ENCODE measurements at regions not wholly inside any gene's neighbourhood (a gene's known extent, or its start where the extent isn't known, plus 50 kb on each side); places are given as distances from the start of the nearest gene placed in this dataset.

- WGBS, result 89% methylated on average over 5 of the region's 5 CpGs
- H3K4me3 ChIP-seq (ENCODE audit: low read length in 2 of 2), result no peak overlapping the region
- H3K27ac ChIP-seq (ENCODE audit: low read depth in 1 of 2, low read length in 1 of 2), result no peak overlapping the region
- no peak for DNase-seq (ENCODE audit: low read depth in 6 of 9, low spot score in 9 of 9)
- no peaks in the 10 kb centered on the region for H3K9me3 ChIP-seq (ENCODE audit: control insufficient read depth in 2 of 2, insufficient read depth in 1 of 2, low read length in 1 of 2)
- H3K27me3 ChIP-seq (ENCODE audit: control insufficient read depth in 2 of 2, insufficient read depth in 1 of 2, low read length in 1 of 2), result no peaks in the 10 kb centered on the region
- no peaks in the 10 kb centered on the region for H3K4me1 ChIP-seq (ENCODE audit: control insufficient read depth in 2 of 2, insufficient read depth in 2 of 2, low read length in 2 of 2)
- H3K36me3 ChIP-seq (ENCODE audit: control insufficient read depth in 2 of 2, insufficient read depth in 2 of 2, low read length in 1 of 2), result no peaks in the 10 kb centered on the region
Measured at GRCh38 chr21:16004086-16004485, 274.3 kb downstream of the USP25 start.

DNA sequence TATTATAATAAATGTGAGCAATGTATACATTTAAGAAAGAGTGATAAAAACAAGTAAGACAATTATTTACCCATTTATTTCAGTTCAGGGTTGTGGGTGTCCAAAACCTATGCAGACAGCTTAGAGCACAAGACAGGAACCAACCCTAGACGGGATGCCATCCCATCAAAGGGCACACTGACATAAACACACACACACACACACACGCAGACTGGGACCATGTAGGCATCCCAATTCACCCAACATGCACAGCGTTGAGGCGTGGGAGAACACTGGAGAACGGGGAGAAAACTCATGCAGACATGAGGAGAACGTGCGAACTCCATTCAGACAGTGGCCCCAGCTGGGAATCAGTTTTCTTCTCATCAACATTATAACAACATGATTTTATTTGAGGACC, 274.7 kb downstream of the USP25 start:
- Histone ChIP-seq H3K9me3 (ENCODE audit: control insufficient read depth in 2 of 2, insufficient read depth in 1 of 2, low read length in 1 of 2) (no peaks in the 10 kb centered on the region), H3K4me1 (ENCODE audit: control insufficient read depth in 2 of 2, insufficient read depth in 2 of 2, low read length in 2 of 2) (no peaks in the 10 kb centered on the region), H3K36me3 (ENCODE audit: control insufficient read depth in 2 of 2, insufficient read depth in 2 of 2, low read length in 1 of 2) (no peaks in the 10 kb centered on the region), H3K27ac (ENCODE audit: low read depth in 1 of 2, low read length in 1 of 2) (no peak overlapping the region), H3K27me3 (ENCODE audit: control insufficient read depth in 2 of 2, insufficient read depth in 1 of 2, low read length in 1 of 2) (no peaks in the 10 kb centered on the region), H3K4me3 (ENCODE audit: low read length in 2 of 2) (no peak overlapping the region)
- WGBS, result 93% methylated on average over 7 of the region's 7 CpGs
- no peak for DNase-seq (ENCODE audit: low read depth in 6 of 9, low spot score in 9 of 9)

- no peak for DNase-seq (ENCODE audit: low read depth in 6 of 9, low spot score in 9 of 9)
- Histone ChIP-seq H3K4me3 (ENCODE audit: low read length in 2 of 2) (no peak overlapping the region), H3K27ac (ENCODE audit: low read depth in 1 of 2, low read length in 1 of 2) (no peak overlapping the region), H3K27me3 (ENCODE audit: control insufficient read depth in 2 of 2, insufficient read depth in 1 of 2, low read length in 1 of 2) (no peaks in the 10 kb centered on the region), H3K4me1 (ENCODE audit: control insufficient read depth in 2 of 2, insufficient read depth in 2 of 2, low read length in 2 of 2) (no peaks in the 10 kb centered on the region), H3K9me3 (ENCODE audit: control insufficient read depth in 2 of 2, insufficient read depth in 1 of 2, low read length in 1 of 2) (no peaks in the 10 kb centered on the region), H3K36me3 (ENCODE audit: control insufficient read depth in 2 of 2, insufficient read depth in 2 of 2, low read length in 1 of 2) (no peaks in the 10 kb centered on the region)
- WGBS, result 97% methylated on average over 1 of the region's 1 CpG
Measured at GRCh38 chr21:16005996-16006395, 276.2 kb downstream of the USP25 start.

DNA sequence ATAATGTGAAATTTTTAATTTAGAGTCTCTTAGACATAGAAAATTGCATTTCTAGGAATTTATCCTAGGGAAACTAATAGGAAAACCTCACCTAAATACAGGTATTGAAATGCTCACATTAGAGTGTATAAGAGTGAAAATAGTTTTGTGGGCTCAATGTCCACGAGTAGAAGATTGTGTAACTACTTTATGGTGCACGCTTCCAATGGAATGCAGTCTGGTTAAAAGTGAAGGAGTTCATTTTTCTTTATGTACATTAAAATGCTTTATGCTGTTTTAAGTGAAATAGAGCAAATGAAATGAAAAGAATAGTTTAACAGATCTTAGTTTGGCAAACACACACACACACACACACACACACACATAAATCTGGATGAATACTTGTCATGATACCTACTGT, 278.2 kb downstream of the USP25 start:
- no peak for DNase-seq (ENCODE audit: low read depth in 6 of 9, low spot score in 9 of 9)
- H3K27ac ChIP-seq (ENCODE audit: low read depth in 1 of 2, low read length in 1 of 2), result no peak overlapping the region
- no peaks in the 10 kb centered on the region for H3K27me3 ChIP-seq (ENCODE audit: control insufficient read depth in 2 of 2, insufficient read depth in 1 of 2, low read length in 1 of 2)
- no peak overlapping the region for H3K4me3 ChIP-seq (ENCODE audit: low read length in 2 of 2)
- no peaks in the 10 kb centered on the region for H3K4me1 ChIP-seq (ENCODE audit: control insufficient read depth in 2 of 2, insufficient read depth in 2 of 2, low read length in 2 of 2)
- 91% methylated on average over 2 of the region's 2 CpGs for WGBS
- no peaks in the 10 kb centered on the region for H3K36me3 ChIP-seq (ENCODE audit: control insufficient read depth in 2 of 2, insufficient read depth in 2 of 2, low read length in 1 of 2)
- H3K9me3 ChIP-seq (ENCODE audit: control insufficient read depth in 2 of 2, insufficient read depth in 1 of 2, low read length in 1 of 2), result no peaks in the 10 kb centered on the region

DNA sequence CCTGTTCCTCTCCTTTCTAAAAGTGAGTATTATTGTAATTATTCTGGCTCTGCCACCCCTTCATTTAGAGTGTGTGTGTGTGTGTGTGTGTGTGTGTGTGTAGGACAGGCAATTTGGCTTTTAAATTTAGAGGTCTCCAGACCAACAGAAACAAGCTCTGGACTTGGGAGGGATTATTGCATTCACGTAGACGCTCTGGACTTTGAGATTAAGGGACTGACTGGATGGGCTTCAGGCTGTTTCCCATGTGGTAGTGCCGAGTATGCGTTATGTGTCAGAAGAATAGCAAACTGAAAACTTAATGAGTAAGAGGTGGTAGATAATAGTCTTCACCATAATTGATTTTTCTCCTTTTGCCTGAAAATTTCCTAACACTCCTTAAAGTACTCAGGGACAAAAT, 281.9 kb downstream of the USP25 start:
- no peak for DNase-seq (ENCODE audit: low read depth in 6 of 9, low spot score in 9 of 9)
- no peak overlapping the region for H3K4me3 ChIP-seq (ENCODE audit: low read length in 2 of 2)
- no peaks in the 10 kb centered on the region for H3K9me3 ChIP-seq (ENCODE audit: control insufficient read depth in 2 of 2, insufficient read depth in 1 of 2, low read length in 1 of 2)
- over 99% methylated on average over 4 of the region's 4 CpGs for whole genome bisulfite sequencing
- no peaks in the 10 kb centered on the region for H3K36me3 ChIP-seq (ENCODE audit: control insufficient read depth in 2 of 2, insufficient read depth in 2 of 2, low read length in 1 of 2)
- no peaks in the 10 kb centered on the region for H3K4me1 ChIP-seq (ENCODE audit: control insufficient read depth in 2 of 2, insufficient read depth in 2 of 2, low read length in 2 of 2)
- H3K27me3 ChIP-seq (ENCODE audit: control insufficient read depth in 2 of 2, insufficient read depth in 1 of 2, low read length in 1 of 2), result no peaks in the 10 kb centered on the region
- H3K27ac ChIP-seq (ENCODE audit: low read depth in 1 of 2, low read length in 1 of 2), result no peak overlapping the region

GRCh38 chr21:16013570-16013969, 283.8 kb downstream of the USP25 start:
- Histone ChIP-seq H3K4me3 (ENCODE audit: low read length in 2 of 2) (no peak overlapping the region), H3K4me1 (ENCODE audit: control insufficient read depth in 2 of 2, insufficient read depth in 2 of 2, low read length in 2 of 2) (no peaks in the 10 kb centered on the region)
- WGBS, result 85% methylated on average over 2 of the region's 2 CpGs

DNA sequence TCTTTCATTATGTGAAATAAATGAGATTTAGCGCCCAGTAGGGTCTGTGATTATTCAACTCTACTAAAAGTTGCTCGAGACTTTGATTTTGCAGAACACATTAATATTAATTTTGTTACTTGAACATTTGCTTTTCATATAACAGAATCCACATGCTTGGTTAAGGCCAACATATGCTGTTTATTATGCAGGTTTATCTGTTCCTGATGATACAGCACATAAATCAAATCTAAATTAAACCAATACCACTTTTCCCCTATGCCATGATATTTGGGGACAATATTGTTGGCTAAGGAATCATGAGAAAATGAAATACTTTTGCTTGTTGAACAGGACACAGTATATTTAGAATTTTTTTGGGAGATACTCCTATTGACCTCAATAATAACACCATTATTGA, 291.1 kb downstream of the USP25 start:
- no peak overlapping the region for H3K27ac ChIP-seq (ENCODE audit: low read depth in 1 of 2, low read length in 1 of 2)
- H3K4me3 ChIP-seq (ENCODE audit: low read length in 2 of 2), result no peak overlapping the region
- H3K36me3 ChIP-seq (ENCODE audit: control insufficient read depth in 2 of 2, insufficient read depth in 2 of 2, low read length in 1 of 2), result no peaks in the 10 kb centered on the region
- H3K27me3 ChIP-seq (ENCODE audit: control insufficient read depth in 2 of 2, insufficient read depth in 1 of 2, low read length in 1 of 2), result no peaks in the 10 kb centered on the region
- no peak for DNase-seq (ENCODE audit: low read depth in 6 of 9, low spot score in 9 of 9)
- WGBS, result 96% methylated on average over 2 of the region's 2 CpGs
- no peaks in the 10 kb centered on the region for H3K4me1 ChIP-seq (ENCODE audit: control insufficient read depth in 2 of 2, insufficient read depth in 2 of 2, low read length in 2 of 2)
- no peaks in the 10 kb centered on the region for H3K9me3 ChIP-seq (ENCODE audit: control insufficient read depth in 2 of 2, insufficient read depth in 1 of 2, low read length in 1 of 2)

More at GRCh38 chr21:16013570-16013969, 283.8 kb downstream of the USP25 start:
- no peaks in the 10 kb centered on the region for H3K36me3 ChIP-seq (ENCODE audit: control insufficient read depth in 2 of 2, insufficient read depth in 2 of 2, low read length in 1 of 2)
- no peaks in the 10 kb centered on the region for H3K9me3 ChIP-seq (ENCODE audit: control insufficient read depth in 2 of 2, insufficient read depth in 1 of 2, low read length in 1 of 2)
- DNase-seq (ENCODE audit: low read depth in 6 of 9, low spot score in 9 of 9), result no peak
- H3K27me3 ChIP-seq (ENCODE audit: control insufficient read depth in 2 of 2, insufficient read depth in 1 of 2, low read length in 1 of 2), result no peaks in the 10 kb centered on the region
- no peak overlapping the region for H3K27ac ChIP-seq (ENCODE audit: low read depth in 1 of 2, low read length in 1 of 2)

DNA sequence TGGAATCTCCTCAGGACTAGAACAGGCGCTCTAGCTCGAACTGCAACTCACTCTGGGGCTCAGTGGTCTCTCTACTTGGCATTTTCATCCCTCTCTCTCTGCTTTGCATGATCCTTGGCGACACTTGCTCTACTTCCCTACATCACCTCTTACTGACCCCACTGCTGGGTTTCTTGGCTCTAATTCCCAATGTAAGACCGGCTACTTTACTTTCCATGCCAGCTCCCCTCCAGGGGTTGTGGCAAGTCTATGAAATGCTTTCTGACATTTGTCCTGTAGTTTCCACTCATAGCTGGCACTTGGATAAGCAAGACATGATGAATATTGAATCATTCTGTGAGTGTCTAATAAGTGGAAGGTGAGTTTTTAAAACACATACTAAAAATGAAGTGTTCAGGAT, 292.3 kb downstream of the USP25 start:
- Histone ChIP-seq H3K4me3 (ENCODE audit: low read length in 2 of 2) (no peak overlapping the region), H3K27ac (ENCODE audit: low read depth in 1 of 2, low read length in 1 of 2) (no peak overlapping the region), H3K4me1 (ENCODE audit: control insufficient read depth in 2 of 2, insufficient read depth in 2 of 2, low read length in 2 of 2) (no peaks in the 10 kb centered on the region), H3K27me3 (ENCODE audit: control insufficient read depth in 2 of 2, insufficient read depth in 1 of 2, low read length in 1 of 2) (no peaks in the 10 kb centered on the region), H3K9me3 (ENCODE audit: control insufficient read depth in 2 of 2, insufficient read depth in 1 of 2, low read length in 1 of 2) (no peaks in the 10 kb centered on the region), H3K36me3 (ENCODE audit: control insufficient read depth in 2 of 2, insufficient read depth in 2 of 2, low read length in 1 of 2) (no peaks in the 10 kb centered on the region)
- WGBS, result 97% methylated on average over 4 of the region's 4 CpGs
- no peak for DNase-seq (ENCODE audit: low read depth in 6 of 9, low spot score in 9 of 9)

DNA sequence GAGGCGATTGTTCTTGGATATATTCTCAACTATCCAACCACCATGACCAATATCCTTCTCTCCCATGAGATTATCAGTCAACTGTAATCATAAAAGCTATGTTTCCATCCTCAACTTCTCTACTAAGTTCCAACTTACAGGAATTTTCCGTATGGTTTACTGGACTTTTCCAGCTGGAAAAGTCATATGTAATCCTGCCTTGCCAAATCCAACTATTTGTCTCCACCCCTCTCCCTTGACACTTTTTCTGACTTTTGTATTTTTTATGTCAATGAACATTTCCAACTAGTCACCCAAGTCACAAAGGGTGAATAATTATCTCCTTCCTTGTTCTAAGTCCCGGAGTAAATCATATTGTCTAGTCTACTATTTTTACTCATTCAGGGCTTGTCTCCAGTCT, 293.1 kb downstream of the USP25 start:
- 94% methylated on average over 3 of the region's 3 CpGs for WGBS
- no peaks in the 10 kb centered on the region for H3K27me3 ChIP-seq (ENCODE audit: control insufficient read depth in 2 of 2, insufficient read depth in 1 of 2, low read length in 1 of 2)

DNA sequence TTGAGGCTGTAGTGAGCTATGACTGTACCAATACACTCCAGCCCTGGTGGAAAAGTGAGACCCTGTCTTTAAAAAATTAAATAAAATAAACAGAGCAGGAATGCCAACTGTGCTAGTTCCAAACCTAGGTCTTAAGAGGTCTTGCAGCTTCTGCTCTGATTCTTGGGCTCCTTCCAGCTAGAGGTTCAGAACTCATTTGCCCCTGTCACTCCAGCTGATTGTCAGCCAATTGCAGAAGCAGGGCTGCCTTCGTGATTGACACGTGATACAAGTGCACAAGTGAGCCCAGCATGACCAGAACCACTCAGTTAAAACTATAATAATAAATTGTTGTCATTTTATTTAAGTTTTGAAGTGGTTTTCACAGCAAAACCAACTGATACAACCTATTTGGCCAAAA, 298.4 kb downstream of the USP25 start:
- WGBS, result 91% methylated on average over 2 of the region's 2 CpGs
- H3K27ac ChIP-seq (ENCODE audit: low read depth in 1 of 2, low read length in 1 of 2), result no peak overlapping the region
- DNase-seq (ENCODE audit: low read depth in 6 of 9, low spot score in 9 of 9), result no peak
- no peak overlapping the region for H3K4me3 ChIP-seq (ENCODE audit: low read length in 2 of 2)
- H3K27me3 ChIP-seq (ENCODE audit: control insufficient read depth in 2 of 2, insufficient read depth in 1 of 2, low read length in 1 of 2), result no peaks in the 10 kb centered on the region
- no peaks in the 10 kb centered on the region for H3K4me1 ChIP-seq (ENCODE audit: control insufficient read depth in 2 of 2, insufficient read depth in 2 of 2, low read length in 2 of 2)
- no peaks in the 10 kb centered on the region for H3K36me3 ChIP-seq (ENCODE audit: control insufficient read depth in 2 of 2, insufficient read depth in 2 of 2, low read length in 1 of 2)
- no peaks in the 10 kb centered on the region for H3K9me3 ChIP-seq (ENCODE audit: control insufficient read depth in 2 of 2, insufficient read depth in 1 of 2, low read length in 1 of 2)

More for the DNA sequence above, 293.1 kb downstream of the USP25 start:
- H3K36me3 ChIP-seq (ENCODE audit: control insufficient read depth in 2 of 2, insufficient read depth in 2 of 2, low read length in 1 of 2), result no peaks in the 10 kb centered on the region
- no peaks in the 10 kb centered on the region for H3K9me3 ChIP-seq (ENCODE audit: control insufficient read depth in 2 of 2, insufficient read depth in 1 of 2, low read length in 1 of 2)
- DNase-seq (ENCODE audit: low read depth in 6 of 9, low spot score in 9 of 9), result no peak
- H3K27ac ChIP-seq (ENCODE audit: low read depth in 1 of 2, low read length in 1 of 2), result no peak overlapping the region
- H3K4me1 ChIP-seq (ENCODE audit: control insufficient read depth in 2 of 2, insufficient read depth in 2 of 2, low read length in 2 of 2), result no peaks in the 10 kb centered on the region
- H3K4me3 ChIP-seq (ENCODE audit: low read length in 2 of 2), result no peak overlapping the region
